Left lobe of liver (tissue), 2 donors: ENCODE measurements at regions not wholly inside any gene's neighbourhood (a gene's known extent, or its start where the extent isn't known, plus 50 kb on each side); places are given as distances from the start of the nearest gene placed in this dataset.
"Not testable (repeated sequence)": the region's sequence is repeated elsewhere in the genome, so short reads cannot be mapped to it uniquely, and the experiment has no call there.

ENCODE experiments used
- ATAC-seq: fragments of 200-7000 bp; cut with Tn5 transposase; one replicate; pipeline ENCODE4 v1.9.1; 2020; ENCODE audit warnings: mild to moderate bottlenecking, moderate library complexity
- DNase-seq: peaks from one replicate; pipeline ENCODE4 v3.0.0-alpha.2; 2020; ENCODE audit warnings: low spot score
- donor health status: DM: no; HTN: no; CAD: no; lungs with moderate emphysema.
- donor health status: DM: no; HTN: yes; CAD: no.

DNA sequence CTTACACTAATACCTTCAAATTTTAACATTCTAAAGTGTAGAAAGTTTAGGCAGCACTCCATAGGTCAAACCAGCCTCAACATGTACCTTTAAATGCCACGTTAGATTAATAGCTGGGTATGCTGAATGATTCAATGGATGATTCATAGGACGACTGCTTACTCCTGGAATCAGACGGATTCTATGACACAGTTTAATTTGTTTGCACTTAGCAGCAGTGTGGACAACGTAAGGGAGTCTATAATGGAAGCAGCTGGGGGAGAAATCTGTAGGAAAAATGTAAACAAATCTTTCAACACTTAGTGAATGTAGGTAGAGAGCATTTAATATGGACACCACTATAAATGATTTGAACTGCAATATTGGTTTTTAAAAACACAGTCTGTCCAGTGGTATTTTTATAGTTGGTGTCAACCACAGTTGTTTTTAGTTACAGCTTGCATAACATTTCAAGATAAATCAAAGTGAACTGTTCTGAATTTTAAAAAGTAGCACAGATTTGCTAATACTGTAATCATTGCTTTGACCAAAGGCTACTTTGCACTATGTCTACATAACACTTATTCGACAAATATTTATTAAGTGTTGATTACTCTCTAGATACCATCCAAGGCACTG lies 701.5 kb upstream of the MEF2C start:
- no peak for DNase-seq
- ATAC-seq: no peak

DNA sequence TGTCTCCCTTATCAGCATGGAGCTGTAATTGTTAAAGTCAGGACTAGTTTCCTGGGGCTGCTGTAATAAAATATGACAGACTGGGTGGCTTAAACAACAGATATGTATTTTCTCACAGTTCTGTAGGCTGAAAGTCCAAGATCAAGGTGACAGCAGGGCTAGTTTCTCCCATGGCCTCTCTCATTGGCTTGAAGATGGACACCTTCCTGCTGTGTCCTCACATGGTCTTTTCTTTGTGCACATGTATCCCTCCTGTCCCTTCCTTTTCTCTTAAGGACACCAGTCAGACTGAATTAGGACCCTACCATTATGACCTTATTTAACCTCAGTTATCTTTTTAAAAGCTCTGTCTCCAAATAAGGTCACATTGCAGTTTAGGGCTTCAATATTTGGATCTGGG lies 700.5 kb upstream of the MEF2C start:
- no peak for DNase-seq
- no peak for ATAC-seq

DNA sequence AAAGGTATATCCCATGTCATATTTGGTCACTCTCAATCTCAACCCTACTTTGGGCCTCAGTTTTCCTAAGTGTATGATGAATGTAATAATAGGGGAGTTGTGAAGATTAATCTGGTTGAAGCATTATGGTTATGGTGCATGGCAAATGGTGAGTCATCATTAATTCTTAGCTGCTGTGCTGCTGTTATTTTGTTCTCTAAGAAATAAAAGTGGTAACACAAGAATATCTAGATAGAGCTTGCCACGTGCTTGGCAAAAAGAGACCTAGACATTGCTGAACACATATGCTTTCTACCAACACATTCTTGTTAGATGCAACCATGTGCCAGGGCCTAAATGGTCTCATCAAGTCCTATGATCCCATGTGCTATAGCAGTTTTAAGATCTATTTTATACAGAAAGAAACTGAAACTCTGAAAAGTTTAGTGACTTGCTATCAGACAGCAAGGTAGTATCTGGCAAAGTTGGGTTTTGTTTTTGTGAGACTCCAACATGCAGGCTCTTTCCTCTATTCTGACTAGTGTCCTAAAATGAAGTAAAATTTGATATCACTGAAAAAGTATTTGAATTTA lies 699.9 kb upstream of the MEF2C start:
- ATAC-seq (no peak), DNase-seq (no peak)

DNA sequence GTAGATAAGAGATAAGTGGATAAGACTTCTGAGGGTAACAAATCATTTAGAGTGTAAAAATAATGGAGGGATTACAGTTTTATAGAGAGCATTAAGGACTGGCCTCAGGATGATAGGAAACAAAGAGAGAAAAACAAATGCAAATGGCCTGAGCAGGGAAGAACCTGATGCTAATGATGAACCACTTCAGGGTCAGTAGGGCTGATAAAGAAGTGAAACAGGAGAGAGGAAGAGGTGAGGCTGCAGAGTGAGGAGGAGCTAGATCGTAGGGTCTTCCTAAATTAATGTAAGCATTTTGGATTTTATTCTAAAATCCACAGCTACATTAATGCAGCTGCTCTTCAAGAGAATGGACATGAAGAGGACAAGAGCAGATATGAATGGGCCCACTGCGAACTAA lies 698.0 kb upstream of the MEF2C start:
- no peak for ATAC-seq
- DNase-seq: no peak

DNA sequence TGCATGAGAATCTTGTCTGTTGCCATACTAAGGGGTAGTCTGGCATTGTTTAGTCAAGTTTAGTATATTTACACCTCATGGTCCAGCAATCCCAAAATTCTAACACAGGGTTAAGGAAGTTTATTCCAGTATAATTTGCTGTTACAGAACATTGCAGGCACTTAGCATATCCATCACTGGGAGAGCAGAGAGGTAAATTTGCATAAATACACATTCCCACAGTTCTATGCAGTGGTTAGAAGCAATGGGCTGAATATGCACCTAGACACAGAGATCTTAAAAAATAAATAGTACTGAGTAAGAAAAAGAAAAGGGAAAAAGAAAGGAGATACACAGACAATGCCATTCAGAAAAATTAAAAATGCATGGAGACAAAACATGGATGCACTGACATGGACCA lies 692.3 kb upstream of the MEF2C start:
- DNase-seq: no peak
- no peak for ATAC-seq

DNA sequence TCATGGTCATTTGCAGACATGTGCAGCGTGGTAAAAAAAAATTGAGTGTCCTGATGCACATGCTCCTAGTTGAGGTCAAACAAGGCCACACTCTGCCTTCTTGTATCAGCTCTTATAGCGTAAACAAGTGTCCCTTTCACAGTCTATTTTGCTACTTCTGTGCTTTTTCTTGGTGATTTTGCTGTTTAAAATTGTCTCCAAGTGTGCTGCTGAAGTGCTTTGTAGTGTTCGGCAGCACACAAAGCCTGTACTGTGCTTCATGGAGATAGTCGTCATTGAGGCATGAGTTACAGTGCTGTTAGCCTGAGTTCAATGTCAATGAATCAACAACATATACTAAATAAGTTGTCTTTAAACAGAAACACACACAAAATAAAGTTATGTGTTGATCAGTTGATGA lies 690.4 kb upstream of the MEF2C start:
- no peak for DNase-seq
- no peak for ATAC-seq

DNA sequence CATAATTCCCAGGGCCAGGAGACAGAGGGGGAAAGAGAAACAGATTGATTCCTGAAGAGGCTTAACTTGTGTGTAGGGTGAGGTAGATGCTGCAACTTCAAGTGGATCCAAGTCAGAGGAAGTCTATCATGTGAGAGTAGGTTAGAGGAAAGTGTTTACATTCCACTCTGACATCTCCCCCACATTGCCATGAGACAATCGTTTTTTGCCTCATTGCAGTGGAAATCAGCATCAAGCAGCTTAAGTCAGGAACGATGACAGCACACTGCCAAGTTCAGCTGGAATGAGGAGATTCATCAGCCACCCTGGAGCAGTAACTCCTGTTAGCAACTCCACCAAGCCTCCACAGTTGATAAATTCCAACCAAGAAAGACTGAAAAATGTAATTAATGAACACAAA lies 689.7 kb upstream of the MEF2C start:
- DNase-seq: no peak
- no peak for ATAC-seq

DNA sequence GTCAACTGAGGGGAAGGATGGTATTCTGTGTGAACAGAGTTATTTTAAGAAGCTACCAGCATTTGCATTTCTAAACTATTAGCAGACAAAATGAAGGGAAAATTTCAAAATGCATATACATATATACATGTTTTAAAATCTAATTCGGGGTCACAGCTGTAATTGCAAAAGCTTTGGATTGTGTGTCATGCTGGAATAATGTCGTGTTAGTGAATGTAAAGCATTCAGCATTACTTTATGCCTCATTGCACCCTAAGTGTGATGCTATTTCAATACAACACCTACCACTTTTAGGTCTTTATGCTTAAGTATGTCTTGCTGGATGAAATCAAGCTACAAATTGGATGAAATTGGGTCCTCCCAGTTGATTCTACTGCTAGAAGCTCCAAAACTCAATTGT lies 687.6 kb upstream of the MEF2C start:
- no peak for ATAC-seq
- no peak for DNase-seq

DNA sequence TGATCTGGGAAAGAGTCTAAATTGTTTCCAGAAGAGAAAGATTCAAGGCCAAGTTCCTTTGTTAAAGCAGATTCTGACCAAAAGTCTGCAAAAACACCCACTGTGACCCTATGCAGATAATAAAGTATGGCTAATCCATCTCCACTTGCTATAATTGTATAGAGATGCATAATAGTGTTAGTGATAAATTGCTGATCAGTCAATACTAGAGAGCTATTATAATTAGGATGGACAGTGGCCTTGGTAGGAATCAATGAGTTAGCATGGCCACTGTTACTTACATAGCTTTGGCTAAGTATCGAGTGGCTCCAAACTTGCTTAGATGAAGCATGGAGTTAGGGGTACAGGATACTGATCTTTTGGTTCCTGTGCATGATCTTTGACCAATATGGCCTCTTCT lies 683.4 kb upstream of the MEF2C start:
- DNase-seq (no peak), ATAC-seq (no peak)

DNA sequence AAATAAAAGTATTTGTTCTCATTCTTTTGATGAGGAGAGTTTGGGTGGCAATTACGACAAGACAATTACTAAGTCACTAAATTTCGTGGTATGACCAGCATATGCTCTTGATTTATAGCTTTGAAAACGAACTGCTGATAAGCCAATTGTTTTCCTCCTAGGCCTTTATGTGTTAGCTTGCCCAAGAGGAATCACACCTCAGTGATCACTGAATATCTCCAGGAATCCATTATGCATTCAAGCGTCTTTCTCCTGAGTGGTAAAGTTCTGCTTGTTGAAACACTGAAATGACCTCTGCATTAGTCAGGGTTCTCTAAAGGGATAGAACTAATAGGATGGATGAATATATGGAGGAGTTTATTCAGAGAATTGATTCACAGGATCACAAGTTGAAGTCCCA lies 677.7 kb upstream of the MEF2C start:
- ATAC-seq: no peak
- DNase-seq: no peak

DNA sequence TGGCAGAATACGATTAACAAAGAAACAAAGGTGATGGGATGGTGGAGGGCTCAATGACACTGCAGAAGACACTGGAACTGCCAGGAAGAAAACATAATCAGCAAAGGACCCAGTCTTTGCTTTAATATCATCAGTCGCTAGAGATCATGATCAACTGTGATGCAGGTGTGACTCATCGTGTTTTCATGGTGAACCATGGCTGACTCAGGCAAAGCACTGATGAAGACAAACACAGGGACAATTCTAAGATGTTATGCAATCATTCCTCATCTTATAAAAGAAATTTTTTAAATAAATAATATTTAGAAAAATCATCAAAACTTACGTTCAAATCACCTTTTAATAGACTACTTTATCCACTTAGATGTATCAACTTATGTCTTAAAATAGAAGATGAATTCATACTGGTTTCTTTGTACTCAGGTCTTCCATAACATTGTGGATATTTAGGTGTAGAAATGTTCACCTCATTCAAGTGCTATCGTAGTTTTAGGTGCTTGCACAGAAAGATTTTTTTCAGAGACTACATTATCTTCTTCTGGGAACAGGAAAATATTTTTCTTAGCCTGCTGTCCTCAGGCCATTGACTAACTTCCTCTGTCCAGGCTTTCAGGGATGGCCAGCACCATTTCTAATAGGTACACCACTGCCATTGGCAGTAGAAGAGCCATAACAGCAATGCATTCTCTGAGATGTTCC lies 673.4 kb upstream of the MEF2C start:
- DNase-seq (no peak), ATAC-seq (no peak)

DNA sequence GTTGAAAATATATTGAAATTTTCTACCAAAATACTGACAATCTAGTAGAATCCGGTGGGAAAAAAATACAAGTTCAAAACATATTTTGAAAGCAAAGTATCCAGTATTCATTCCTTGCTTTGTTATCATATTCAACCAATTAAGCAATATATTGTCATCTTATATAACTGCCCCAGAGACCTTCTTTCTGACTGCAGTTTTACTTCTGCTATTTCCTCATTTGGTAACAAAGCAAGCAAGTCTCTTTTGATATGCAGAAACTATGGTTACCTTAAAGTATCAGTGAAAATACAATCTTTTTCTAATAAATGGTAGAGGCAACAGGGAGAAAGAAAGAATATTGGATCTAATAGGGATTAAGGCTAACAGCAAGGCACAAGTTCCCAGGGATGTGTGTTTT lies 663.7 kb upstream of the MEF2C start:
- ATAC-seq (no peak), DNase-seq (no peak)

DNA sequence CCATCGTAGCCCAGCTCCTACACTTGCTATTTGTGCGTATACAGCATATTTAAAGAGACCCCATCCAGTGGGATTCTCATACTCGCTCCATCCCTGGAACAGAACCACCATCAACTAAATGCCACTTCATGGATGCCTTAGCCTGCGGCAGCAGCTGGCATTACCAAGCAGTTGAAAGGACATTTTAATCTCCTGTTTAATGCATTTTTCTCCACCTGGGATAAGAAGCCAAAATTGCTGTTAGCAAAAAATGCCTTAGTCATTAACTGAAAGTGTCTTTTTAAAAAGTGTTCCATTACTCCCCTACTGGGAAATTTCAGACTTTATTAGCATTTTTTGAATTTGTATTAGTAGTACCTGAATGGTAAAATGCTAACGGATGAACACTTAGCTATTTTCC lies 662.6 kb upstream of the MEF2C start:
- ATAC-seq (no peak), DNase-seq (no peak)

DNA sequence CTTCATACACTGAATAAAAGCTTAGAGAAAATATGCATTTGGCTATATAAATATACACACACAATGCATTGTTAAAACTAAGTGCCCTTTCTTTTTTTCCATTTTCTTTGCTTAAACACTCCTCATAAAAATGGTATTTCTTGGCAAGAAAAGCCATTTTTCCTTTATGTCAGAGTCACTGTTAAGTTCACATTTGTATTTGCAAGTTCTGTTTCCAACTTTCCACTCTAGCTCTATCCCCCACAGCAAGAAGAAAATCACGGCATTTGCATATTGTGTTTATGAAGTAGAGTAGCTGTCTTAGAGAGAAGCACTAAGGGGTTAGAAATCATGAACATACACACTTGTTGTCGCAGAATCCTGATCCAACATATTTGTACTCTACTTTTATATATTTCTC lies 662.1 kb upstream of the MEF2C start:
- ATAC-seq (no peak), DNase-seq (no peak)

DNA sequence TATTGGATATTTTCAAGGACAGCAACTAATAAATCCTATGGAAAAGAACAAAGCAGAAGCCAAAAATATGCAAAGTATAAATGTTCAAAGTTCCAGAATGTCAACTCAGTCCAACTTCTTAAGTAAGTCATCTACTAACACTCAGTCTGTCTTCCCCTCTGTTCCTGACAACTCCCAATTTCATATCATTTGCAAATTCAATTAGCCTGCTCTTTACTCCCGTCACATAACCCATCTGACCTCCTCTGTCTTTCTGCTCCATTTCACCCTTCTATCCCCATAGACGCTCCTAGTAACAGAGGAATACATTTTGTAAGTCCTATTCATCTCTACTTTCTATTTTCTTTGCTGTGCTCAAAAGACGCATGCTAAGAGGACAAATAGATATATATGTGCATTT lies 659.8 kb upstream of the MEF2C start:
- no peak for ATAC-seq
- no peak for DNase-seq

DNA sequence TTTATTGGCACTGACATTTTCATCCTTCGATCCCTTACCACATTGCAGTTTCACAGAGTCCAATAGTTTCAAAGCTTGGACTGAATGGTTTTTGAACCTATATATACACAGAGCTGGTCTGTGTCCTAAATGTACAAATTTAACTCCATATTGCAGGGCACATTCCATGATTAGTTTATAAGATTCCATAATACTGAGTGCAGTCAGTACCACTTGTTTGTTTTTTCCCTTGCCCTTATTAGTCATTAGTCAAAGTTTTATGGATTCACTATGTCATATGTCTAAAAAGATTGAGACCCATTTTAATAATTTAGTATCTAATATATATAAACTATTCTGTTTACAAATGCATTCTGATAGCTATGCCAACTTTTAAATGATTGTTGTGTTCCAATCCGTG lies 654.8 kb upstream of the MEF2C start:
- DNase-seq: no peak
- ATAC-seq: no peak

DNA sequence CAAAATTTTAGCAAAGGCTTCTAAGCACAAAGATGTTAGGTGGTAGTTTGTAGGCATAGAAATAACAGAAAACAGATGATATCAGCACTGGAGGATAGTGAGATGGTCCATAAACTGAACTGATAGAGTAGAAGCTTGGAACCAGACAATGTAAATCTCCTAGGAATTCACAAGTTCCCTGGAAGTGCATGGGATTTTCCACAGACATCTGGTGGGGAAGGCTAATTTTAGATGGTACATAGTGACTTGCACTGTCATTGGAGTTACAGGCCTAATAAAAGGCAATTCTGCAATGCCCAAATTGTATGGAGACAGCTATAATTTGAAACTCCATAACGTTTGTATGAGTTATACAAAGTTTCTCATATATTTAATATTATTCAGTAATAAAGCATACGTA lies 653.0 kb upstream of the MEF2C start:
- ATAC-seq (no peak), DNase-seq (no peak)

DNA sequence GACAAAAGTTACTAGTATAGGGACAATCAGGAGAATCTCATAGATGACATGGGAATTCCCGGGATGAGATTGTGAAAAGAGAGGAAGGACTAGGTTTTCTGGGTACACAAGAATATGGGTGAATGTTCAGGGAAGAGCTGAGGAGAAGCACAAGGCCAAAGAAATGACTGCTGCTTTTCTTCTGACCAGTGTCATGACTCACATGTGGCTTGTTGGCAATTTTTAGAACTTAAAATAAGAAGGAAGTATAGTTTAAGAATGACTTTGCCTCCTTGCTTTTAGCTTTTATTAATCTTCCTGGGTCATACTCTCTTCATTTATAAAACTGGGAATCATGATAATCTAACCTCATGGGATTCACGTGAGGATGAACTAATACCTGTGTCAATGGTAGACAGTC lies 652.4 kb upstream of the MEF2C start:
- ATAC-seq (no peak), DNase-seq (no peak)

DNA sequence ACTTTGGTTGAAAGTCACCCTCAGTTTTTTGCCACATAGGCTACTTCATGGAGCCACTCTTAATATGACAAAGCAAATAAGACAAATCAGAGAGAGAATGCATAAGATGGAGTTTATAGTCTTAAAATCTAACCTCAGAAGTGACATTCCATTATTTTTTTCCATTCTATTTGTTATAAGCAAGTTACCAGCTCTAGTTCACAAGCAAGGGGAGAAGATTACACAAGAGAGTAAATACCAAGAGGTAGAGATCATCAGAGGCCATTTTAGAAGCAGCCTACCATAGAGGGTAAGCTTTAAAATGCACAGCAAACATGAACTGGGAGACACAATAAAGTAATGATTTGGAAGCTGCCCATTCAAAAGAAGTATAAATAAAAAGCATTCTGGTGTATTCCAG lies 651.3 kb upstream of the MEF2C start:
- DNase-seq: no peak
- ATAC-seq: no peak

DNA sequence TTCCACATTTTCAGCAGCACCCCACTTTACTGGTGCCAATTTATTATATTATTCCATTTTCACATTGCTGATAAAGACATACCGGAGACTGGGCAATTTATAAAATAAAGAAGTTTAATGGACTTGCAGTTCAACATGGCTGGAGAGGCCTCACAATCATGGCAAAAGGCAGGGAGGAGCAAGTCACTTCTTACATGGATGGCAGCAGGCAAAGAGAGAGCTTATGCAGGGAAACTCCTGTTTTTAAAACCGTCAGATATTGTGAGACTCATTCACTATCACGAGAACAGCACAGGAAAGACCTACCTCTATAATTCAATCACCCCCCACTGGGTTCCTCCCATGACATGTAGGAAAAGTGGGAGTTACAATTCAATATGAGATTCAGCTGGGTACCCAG lies 641.8 kb upstream of the MEF2C start:
- ATAC-seq (no peak), DNase-seq (no peak)

DNA sequence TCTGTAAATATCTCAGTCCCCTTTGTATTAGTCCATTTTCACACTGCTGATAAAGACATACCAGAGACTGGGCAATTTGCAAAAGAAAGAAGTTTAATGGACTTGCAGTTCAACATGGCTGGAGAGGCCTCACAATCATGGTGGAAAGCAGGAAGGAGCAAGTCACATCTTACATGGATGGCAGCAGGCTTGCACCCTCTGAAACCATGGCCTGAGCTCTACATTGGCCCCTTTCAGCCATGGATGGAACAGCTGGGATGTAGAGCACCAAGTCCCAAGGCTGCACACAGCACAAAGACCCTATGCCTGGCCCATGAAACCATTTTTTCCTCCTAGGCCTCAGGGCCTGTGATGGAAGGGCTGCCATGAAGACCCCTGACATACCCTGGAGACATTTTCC lies 640.9 kb upstream of the MEF2C start:
- not testable (repeated sequence) for DNase-seq, ATAC-seq

DNA sequence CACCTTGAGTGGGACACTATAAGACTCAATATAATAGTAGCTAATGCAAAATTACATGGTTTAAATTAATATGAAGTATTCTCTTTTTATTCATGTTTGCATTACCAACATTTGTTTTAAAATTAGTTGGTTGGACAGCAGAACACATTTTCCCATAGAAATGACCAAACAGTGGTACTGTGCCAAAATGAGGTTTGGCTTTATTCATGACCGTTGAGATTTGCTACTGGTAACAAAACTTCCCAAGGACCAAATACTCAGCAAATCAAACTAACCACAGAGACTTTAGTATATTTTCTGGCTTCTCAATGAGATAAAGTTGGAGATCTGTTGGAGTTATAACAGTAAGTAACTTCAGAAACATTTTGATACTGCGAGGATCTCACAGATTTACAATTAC lies 637.8 kb upstream of the MEF2C start:
- ATAC-seq (no peak), DNase-seq (no peak)
